NCI-H2107 treated with DMSO at 0.1 percent for 48 hours (cell line): ENCODE measurements at regions not wholly inside any gene's neighbourhood (a gene's known extent, or its start where the extent isn't known, plus 50 kb on each side); places are given as distances from the start of the nearest gene placed in this dataset.
"Not testable (repeated sequence)": the region's sequence is repeated elsewhere in the genome, so short reads cannot be mapped to it uniquely, and the experiment has no call there.

Experiments
- DNase-seq: peaks from one replicate; lab custom pipeline; 2025; ENCODE audit not compliant: unreplicated experiment; lab: John Stamatoyannopoulos, UW

GRCh38 chr4:42282081-42282901, 115.0 kb upstream of the SHISA3 start:
- DNase-seq = peak; percentile 65

DNA sequence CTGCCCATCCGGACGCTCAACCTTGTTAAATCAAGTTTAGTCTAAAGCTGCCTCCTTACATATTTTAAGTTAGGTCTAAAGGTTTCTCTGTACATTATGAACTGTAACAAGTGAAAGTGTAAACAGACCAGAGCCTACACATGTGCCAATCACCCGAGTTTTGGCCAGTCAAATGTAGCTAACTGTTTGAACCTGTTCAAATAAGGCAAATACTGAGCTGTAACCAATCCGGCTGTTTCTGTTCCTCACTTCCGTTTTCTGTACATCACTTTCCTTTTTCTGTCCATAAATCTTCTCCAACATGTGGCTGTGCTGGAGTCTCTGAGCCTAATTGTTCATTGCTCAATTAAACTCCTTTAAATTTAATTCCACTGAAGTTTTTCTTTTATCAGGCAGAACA, 113.3 kb upstream of the SHISA3 start:
- no peak for DNase-seq

- not testable (repeated sequence) for DNase-seq
These were observed 108.4 kb upstream of the SHISA3 start for GRCh38 chr4:42288876-42289275.

DNA sequence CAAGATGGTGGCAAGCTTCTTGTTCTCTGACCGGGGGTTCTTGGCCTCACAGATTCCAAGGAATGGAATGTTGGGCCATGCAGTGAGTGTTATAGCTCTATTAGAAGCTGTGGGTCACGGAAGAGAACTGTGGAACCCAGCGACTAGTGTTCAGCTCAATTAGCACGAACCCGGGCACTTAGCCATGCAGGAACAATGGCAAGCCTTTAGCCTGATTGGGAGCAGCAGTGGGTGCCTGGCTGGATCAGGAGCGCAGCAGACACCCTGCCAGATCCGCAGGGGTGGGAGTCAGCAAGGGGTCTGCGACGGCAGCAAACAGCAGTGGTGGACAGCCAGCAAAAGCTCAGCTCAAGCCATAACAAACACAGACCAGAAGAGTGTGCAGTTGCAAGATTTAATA, 105.1 kb upstream of the SHISA3 start:
- DNase-seq = not testable (repeated sequence)

DNA sequence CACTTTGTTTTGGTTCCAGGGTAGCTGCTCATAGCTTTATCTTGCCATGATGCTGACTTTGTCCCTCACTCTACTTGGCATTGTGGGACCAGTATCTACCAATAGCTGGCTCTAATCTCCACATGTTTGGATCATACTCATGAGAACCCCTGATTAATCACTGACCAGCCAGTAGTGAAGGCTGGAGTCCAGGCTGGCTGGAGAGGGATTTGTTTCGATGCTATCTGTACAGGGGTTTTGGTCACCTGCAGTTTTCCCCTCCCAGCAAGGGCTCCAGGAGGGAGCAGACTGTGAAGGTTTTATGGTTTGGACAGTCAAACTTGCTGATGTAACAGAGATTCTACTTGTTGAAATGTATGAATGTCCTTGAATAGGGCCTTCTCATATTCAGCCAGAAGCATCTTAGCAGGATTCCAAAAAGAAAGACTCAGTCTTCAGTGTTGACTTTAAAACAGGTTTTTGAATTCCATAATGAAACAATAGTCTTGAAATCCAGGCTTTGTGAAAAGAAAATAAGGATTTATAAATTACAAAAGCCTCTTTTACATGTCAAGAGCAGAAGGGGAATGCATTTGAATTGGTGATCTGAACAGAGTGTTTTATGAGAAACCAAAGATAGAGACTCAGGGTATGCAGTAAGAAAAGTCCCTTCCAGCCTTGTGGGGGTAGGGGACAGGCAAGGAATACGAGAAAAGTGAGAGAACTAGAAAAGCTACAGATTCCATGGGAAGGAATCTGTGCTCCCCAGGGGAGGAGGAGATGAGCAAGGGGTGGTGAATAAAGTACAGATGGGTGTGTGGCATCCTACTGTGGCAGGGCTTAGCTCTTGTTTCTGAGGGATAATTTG, 103.1 kb upstream of the SHISA3 start:
- no peak for DNase-seq

DNA sequence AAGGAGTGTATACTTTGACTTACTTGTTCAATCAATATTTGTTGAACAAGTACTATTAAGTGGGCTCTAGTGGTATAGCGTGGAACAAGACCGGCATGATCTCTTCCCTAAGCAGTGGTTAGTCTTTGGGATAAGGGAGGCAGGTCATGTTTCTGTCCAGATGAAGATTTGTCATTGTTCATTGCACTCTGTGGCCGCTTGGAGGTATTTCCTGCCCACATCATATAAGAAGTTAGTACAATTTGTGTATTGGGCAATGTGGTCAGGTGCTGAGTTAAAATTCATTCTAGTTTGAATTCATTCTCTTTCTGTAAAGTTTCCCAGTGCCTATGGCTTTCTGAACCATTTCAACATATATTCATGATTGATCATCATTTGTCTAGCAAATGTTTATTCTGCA, 101.1 kb upstream of the SHISA3 start:
- DNase-seq = no peak

GRCh38 chr4:42302348-42302747, 94.9 kb upstream of the SHISA3 start:
- DNase-seq = no peak

DNA sequence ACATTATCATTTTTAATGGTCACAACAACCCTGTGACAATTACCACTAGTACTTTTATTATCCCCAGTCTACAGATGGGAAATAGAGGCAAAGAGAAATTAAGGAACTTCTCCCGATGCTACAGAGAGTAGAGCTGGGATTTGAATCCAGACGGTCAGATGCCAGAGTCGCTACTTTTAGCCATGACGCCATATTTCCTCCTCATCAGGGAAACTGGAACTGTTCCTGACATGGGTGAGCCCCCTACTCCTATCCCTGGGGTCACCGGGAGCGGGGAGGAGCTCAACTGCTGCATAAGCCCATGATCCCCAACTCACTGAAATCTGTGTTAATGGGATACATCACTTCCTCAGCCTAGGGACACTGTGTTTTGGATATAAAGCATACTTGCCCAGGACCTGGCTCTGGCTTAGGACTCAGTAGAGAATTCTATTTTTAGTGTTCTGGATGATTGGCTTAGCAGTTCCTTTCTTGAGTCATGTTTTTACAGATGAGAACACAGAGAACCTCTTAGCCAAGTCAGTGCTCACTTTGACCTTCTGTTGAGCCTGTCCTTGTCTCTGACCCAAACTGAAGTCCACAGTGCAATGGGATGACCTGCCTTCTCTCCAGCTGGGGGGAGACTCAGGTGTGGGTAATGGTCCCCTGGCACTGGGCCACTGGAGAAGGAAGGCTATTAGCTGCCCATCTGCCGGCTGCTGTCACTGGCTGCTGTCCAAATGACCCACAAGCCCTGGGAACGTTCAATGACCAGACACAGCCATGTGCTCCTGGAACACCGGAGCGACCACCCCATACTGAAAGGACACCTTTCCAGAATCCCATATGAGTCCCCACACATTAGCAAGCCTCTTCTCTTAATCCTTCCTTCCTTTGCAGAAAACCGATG, 90.8 kb upstream of the SHISA3 start:
- no peak for DNase-seq

DNA sequence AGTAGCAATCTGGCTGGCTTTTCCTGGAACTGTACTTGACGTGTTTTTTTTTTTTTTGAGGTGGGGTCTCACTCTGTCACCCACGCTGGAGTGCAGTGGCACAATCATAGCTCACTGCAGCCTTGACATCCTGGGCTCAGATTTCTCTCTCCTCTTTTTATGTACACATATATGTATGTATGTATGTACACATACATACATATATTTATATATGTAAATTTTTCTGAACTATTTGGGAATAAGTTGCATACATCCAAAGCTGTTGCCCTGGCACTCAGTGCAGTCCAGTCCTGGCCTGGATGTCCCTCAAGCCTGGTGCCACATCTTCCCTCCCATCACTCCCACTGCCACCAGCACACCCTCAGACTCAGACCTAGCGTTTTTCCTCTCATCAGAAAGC, 89.0 kb upstream of the SHISA3 start:
- no peak for DNase-seq

- no peak for DNase-seq
These were observed 87.7 kb upstream of the SHISA3 start for GRCh38 chr4:42309361-42310260.

- DNase-seq = no peak
These were observed 86.9 kb upstream of the SHISA3 start for GRCh38 chr4:42310358-42310757.

DNA sequence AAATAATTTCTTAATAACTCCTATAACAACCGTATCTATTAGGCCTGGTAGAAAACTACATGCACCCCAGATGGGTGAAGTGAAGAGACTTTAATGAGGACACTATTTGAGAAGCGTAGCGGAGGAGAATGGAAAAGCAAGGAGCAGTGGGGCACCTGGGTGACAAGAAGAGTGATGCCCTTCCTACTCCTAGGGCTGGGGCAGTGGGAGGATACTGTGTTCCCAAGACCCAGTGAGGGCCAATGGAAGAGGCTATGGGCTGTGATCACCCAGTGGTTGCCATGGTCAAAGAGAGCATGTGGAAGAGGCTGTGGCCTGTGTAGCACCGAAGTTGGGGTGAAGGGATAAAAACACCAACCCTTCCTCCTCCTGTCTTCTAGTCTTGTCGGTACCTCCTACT, 86.5 kb upstream of the SHISA3 start:
- DNase-seq = no peak

- DNase-seq = no peak
These were observed 85.7 kb upstream of the SHISA3 start for GRCh38 chr4:42311591-42311990.

DNA sequence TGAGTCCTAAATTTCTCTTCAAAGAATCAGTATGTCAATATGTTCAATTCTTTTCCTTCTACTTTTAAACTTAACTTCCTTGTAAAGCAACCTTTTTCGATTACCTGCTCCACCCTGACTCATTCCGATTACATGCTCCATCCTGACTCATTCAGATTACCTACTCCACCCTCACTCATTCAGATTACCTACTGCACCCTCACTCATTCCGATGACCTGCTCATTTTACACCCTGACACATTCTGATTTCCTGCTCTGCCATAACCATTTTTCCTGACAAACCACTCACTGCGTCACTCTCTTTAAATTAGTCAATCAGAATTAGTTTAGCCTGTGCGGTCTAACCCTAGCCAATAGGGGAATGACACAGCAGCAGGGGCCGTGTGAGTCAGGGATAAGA, 83.9 kb upstream of the SHISA3 start:
- DNase-seq = not testable (repeated sequence)

DNA sequence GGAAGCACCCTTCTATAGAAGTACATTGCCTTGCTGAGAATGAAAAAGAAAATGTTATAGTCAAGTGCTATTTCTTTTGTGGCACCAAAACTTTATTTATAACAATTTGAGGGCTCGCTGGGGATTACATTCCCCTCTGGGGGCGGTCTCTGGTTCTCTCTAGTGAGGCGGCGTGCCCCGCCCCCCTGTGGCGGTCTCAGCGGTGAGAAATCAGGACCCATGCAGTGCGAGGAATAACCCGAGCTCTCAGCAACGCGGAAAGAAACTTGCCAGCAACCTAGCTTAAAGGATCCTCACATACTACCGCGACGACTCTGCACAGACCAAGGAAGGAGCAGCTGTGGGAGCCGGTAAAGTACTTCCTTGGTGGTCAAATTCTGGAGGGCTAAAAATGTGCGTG, 83.4 kb upstream of the SHISA3 start:
- no peak for DNase-seq

- DNase-seq = no peak
These were observed 82.1 kb upstream of the SHISA3 start for GRCh38 chr4:42315231-42315630.

GRCh38 chr4:42320822-42321388, 76.4 kb upstream of the SHISA3 start:
- DNase-seq = no peak

GRCh38 chr4:42326040-42326439, 71.2 kb upstream of the SHISA3 start:
- DNase-seq = no peak

- DNase-seq = no peak
These were observed 70.8 kb upstream of the SHISA3 start for GRCh38 chr4:42326524-42326923.

DNA sequence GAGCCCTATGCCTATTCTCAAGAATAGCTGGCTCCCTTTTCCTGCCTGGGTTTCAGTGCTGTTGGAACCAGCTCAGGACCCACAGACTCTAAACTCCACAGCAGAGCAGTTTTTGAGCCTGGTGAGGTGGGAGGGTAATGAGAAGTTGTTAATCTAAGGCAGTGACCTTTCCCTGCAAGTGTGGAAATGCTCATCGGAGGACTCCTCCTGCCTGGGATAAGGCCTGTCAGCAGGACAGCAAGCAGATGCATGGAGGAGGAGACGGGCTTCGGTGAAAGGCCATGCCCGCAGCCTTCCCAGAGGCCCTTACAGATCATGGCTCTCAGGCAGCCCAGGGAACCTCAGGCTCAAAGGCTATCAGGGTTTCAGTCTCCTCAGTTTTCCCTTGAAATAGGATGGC, 70.0 kb upstream of the SHISA3 start:
- no peak for DNase-seq
